ENCODE measurements at regions not wholly inside any gene's neighbourhood (a gene's known extent, or its start where the extent isn't known, plus 50 kb on each side); places are given as distances from the start of the nearest gene placed in this dataset.

DNA sequence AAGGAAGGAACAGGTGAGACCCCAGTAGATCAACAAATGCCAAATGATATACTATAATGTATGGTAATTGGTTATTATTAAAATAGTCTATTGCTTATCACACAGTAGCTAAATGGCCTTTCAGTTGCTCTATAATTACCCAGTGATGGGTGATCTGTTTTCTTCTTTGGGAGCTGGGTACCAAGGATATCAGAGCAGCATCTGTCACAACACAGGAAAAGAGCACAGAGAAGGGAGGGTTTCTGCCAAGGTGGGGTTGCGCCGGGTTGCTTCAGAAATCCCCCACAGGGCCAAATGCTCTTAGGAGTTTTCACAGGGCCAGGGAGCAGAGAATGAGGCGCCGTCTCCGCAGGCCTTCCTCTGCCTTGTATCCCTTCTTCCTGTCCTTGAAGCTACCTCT is 469.4 kb downstream of the INSC start:
- no peak for DNase-seq (ENCODE audit: low read depth in 2 of 2)

DNA sequence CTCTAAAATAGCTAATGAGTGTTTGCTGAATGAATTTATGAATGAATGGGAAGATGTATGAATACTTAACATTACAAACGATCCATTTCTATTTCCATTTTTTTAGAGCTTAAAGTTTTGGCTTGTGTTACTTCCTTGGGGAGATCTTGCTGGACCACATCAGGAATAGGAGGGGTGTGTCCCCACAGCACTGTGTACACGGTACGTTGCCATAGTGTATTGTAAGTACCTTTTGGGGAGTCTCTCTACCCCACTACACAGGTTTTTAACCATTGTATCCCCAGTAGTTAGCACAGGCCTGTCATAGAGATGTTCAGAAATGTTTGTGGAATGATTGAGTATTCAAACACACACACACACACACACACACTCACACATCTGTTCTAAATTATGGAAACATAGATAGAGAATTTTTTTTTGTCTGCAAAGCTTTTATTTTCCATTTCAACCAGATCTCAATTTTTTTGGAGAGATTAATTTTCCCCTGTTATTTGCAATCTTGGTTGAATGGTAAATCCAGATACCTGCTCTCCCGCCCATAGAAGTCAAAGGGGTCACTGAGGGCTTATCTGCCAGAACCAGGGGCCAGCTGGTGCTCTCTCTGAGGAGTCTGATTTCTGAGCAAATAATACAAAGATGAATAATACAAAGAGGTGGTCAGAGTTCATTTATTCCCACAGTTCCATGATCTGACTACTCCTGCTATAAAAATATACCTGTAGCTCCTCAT is 471.0 kb downstream of the INSC start:
- no peak for DNase-seq (ENCODE audit: low read depth in 2 of 2)

DNA sequence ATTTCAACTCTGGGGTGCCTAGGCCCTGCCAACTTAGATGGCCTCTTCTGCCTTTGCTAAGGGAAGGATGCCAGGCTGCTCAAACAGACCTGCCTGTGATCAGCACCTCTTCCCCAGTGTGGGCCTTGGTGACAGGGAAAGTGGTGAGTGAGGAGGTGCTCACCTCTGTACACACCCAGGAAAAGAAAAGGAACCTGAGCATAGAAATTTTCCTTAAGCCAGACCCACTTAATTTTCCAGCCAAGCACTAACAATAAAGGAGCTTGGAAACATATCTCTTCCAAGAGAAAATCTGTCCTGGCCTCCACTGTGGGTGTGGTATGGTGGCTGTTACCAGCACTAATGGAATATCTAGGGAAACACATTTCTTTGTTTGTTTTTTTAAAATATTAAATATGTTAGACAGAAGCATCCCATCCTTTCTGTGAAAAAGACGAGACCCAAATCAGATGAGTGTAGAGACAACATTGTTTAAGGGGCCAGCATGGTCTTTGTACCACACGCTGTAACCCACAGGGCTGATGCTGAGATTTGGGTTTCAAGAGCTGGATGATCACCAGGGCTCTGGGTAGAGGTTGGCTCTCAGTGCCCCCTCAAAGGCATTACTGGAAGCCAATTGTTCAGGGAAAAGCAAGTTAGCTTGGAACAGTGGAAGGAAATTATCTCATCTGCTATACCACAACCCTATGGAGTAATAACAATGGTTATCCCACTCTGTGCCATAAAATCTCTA is 472.2 kb downstream of the INSC start:
- DNase-seq (ENCODE audit: low read depth in 2 of 2), result no peak

DNA sequence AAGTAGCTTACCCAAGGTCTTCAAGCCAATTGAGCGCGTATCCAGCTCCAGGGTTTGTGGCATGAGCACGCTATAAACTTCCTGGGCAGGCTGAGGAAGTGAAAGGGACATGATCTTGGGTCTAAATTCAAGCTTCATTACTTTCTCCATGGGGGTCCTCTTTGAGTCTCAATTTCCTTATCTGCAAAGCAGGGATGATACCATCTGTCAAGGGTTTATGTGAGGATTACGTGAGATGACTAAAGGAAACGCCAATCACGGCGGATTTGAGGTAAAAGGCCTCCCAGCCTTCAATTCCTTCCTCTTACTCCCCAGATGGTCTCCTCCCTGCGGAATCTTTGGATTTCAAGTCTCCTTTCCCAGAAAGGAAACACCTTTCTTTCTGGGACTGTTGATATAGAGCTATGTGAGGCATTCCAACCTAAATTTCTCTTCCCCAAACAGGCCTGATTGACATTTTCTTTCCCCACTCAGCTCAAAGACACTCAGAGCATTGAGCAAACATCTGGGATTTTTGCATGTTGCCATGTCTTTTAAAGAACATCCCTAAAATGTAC is 474.4 kb downstream of the INSC start:
- no peak for DNase-seq (ENCODE audit: low read depth in 2 of 2)

DNA sequence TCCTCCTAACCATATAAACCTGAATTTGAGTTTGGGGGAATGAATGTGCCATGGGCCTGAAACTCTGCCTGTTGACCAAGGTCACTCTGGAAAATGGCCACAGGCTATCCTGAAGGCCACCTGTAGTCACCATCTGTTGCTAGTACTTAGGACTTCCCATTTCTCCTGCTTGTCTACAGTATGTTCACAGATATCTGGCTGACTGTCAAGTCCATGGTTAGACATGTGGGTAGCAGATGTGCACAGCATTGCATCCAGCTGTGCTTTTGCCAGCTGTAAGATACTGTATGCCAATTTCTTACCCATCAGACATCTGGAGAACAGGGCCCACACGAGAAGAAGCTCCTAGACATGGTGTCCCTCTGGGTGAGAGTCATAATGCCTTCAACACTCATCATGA is 475.4 kb downstream of the INSC start:
- no peak for DNase-seq (ENCODE audit: low read depth in 2 of 2)

DNA sequence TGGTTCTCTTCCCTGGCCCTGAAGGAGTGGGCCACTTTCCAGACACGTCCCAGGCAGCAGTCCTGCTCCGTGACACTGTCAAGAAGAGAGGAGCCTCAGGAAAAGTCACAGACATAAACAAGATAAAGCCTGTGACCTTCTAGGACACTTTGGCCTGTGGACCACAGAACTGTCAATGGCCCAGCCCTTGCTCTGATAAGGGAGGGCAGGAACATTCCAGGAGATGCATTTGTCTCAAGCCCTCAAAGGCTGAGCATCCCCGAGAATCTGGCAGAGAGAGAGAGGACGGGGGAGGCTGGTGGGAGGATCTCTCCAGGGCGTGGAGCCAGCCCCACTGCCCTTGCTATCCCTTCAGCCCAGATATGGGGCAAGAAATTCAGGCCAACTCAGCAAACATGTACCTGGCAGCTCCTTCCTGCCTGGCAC is 476.4 kb downstream of the INSC start:
- no peak for DNase-seq (ENCODE audit: low read depth in 2 of 2)

DNA sequence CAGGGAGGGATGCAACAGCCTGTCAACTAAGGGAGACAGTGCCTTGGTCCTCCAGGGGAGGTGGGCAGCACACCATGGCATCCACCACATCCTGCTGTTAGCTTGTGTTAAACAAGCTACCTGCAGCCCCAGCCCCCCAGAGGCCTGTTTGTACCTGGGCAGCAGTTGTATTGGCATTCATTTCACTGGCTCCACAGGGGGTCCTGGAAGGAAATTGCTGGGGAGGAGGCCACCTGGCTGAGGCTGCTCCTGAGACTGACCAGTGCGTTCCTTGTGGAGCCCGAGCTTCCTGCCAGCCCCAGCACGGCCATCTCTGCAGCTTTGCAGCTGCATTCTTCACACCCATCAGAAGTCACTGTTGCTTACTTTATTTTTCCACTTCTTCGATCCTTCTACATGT is 479.9 kb downstream of the INSC start:
- no peak for DNase-seq (ENCODE audit: low read depth in 2 of 2)

DNA sequence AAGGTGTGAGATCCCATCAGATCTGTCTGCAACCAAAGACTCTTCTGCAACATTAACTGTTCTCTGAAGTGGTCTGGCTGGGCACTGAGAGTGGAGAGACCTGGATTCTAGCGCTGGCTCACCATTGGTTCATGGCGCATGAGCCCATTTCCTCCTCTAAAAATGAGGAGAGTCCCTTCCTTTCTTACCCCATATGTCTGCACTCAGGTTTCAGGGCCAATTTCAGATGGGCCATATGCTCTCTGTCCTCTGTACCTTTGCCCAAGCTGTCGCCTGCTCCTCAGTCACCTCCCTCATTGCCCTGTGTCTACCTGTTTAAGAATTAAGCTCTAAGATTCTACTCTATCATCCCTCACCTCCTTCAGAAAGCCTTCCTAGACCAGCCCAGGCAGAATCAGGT is 484.7 kb downstream of the INSC start:
- DNase-seq (ENCODE audit: low read depth in 2 of 2), result no peak

DNA sequence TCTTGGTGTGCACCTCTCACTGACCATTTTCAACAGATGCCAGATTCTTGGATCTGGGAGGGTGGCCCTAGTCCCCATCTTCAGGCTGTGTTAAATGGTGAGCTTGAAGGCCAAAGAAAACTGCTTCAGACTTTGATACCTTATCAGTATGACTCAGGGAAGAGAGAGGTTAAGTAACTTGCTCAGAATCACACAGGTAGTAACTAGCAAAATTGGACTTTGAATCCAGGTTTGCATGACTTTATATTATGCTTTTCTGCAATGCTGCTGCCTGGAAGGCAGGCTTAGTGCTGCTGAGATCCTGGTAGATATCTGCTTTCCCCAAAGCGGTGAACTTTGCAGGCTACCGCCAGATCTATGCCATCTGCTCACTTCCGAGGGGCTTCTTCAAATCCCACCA is 487.3 kb downstream of the INSC start:
- no peak for DNase-seq (ENCODE audit: low read depth in 2 of 2)

DNA sequence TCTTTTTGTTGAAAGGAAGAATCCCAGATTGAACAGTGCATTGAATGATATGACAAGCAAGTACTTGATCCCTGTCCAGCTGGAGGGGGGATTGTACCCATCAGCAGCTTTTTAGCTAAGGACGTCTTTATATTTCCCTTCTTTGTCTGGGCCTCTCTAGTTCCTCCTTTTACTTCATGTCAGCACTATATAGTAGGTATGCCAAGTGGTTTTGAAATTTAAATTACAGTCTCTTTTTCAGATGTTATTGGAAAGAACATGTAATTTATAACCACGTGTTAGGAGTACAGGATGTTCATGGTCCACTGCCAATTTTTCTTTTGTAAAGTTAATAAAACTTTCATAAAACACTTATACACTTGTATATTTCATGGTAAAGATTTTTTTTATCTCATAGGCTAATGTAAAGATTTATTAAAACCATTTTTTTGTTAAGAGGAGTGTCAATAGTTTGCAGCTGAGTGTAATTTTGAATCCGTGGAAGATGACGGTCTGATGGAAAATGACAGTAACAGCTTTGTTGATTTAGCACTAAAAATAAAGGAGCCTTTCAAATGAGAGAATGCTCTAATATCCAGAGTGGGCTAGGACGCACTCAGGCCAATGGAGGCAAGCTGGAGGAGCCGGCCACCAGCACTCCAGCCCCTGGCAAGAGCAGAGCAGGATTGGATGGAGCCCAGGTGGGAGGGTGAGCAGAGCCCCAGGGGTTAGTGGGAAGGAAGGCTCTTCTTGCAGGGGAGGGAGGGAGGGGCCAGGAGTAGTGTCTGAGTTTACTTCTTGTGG is 488.3 kb downstream of the INSC start:
- no peak for DNase-seq (ENCODE audit: low read depth in 2 of 2)

DNA sequence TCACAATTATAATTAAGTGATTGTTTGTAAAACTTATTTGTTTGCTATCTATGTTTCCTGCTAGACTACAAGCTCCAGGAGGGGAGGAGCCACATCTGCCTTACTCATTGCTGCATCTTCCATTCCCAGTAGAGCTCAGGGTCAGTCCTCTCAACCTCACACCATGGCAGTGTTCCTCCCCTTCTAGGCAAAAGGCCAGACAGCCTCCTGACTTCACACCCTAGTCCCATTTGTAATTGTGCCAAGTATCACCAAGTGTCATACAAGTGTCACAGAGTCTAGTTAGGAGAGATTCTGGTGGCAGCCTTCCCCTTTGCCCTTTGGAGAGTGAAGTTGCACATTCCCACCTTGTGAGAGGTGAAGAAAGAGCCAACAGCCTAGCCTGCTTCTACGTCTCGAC is 490.4 kb downstream of the INSC start:
- DNase-seq (ENCODE audit: low read depth in 2 of 2), result no peak

DNA sequence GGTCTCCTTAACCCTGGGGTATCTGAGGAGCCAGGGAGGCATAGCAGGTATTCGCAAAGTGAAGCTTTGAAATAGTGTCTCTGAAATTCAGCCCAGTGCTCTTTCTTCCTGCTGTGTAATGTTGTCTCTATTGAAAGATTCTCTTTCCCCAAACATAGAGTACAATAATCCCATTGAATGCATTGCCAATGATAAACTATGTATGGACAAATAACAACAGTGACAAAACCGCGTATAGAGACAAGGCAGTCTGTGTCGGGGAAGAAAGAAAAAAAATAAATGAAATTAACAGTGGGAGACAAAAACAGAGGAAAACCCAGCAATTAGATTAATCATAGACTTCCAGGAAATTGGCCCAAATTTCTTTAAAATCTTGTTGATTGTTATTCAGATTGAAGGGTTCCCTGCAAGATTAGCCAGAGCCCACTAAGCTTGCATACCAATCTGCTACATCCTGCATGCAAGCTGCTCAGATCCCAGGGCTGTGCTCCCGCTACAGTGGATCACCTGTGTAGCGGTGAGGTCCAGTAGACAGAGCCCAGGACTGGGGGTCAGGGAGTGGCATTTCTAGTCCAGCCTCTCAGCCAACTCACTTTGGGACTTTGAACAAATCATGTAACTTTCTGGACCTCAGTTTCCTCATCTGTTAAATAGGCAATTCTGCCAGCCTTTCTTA is 492.8 kb downstream of the INSC start:
- DNase-seq (ENCODE audit: low read depth in 2 of 2), result no peak

DNA sequence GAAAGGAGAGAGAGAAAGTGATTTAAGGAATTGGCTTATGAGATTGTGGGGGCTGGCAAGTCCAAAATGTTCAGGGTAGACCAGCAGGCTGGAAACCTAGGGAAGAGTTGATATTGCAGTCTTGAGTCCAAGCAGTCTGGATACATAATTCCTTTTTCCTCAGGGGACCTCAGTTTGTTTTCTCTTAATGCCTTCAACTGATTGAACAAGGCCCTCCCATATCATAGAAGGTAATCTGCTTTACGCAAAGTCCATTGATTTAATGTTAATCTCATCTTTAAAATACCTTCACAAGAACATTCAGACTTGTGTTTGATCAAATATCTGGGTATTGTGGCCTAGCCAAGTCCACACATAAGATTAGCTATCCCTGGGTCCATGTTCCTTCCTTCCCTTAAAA is 494.7 kb downstream of the INSC start:
- no peak for DNase-seq (ENCODE audit: low read depth in 2 of 2)

DNA sequence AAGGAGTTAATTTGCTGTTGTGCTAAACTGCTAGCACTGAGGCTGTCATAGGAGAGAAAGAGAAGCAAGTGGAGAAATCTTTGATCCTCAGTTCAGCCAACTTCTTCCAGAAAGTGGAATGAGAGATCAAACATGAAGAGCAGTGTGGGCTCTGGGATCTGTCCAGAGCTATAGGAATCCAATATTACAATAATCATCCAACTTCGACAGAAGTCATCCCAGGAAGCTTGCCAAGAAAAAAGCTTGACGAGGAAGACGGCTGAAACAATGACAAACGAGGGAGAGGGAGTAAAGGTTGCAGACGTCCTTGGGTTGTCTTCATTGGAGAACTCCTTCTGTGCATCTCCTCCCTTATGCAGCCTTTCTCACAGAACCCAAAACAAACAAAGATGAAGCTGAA is 496.2 kb downstream of the INSC start:
- no peak for DNase-seq (ENCODE audit: low read depth in 2 of 2)

DNA sequence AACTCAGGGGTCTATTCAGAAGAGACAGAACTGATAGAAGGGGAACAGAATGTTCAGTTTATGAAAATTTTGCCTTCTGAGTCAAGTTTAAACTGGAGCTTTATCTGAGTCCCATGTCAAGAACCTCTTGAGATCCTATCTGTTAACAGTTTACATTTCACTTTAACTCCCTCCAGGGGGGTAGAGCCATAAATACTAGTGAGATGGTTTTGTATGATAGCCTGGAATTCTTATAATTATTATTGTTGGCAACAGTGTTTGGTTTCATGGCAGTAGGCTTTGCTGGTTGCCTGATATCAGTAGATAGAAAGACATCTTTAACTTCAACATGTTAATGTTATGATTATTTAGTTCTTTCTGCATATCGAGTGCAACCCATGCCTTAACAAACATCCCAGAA is 498.5 kb downstream of the INSC start:
- no peak for DNase-seq (ENCODE audit: low read depth in 2 of 2)

DNA sequence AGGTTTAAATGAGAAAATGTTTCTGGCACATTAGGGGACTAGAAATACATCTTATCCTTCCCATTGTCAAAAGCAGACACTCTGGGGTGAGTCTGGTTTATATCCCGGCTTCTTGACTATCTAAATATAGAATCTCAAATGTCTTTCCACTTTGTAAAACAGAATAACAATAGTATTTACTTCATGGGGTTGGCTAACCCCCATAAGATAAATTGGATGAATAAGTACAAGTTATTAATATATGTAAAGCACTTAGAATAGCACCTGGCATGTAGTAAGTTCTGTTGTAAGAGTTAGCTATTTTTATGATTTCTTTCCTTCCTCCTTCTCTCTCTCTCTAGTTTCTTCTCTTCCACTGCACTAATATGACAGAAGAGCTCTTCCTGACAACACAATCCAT is 499.1 kb downstream of the INSC start:
- no peak for DNase-seq (ENCODE audit: low read depth in 2 of 2)

DNA sequence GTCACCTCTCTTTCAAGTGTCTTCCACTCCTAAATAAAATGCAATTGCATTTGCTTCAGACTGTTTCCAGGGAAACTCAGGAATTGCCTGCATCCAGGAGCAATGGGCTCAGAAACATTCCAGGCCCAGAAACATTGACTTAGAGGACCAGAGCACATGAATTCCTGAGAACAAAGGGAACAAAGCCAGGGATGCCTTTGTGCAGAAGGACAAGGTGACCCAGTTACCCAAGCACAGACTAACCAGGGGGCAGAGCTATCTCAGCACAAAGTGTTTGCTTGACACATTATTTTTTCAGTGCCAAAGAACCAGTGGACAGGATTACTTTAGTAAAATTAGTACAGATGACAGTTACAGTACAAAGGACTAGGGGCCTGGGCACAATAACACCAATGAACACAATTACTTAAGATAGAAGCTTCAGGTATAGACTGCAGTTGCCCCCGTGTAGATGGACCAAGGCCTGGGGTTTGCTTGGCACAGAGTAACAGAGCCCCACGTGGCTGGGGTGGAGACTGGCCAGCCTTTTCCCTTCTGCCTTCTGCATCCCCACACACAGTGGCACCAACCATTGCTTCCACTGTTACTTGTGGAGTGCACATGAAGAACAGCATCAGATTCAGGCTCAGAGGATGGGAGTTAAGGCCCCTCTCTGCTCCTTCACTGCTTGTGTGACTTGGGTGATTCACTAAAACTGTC is 500.8 kb downstream of the INSC start:
- no peak for DNase-seq (ENCODE audit: low read depth in 2 of 2)

DNA sequence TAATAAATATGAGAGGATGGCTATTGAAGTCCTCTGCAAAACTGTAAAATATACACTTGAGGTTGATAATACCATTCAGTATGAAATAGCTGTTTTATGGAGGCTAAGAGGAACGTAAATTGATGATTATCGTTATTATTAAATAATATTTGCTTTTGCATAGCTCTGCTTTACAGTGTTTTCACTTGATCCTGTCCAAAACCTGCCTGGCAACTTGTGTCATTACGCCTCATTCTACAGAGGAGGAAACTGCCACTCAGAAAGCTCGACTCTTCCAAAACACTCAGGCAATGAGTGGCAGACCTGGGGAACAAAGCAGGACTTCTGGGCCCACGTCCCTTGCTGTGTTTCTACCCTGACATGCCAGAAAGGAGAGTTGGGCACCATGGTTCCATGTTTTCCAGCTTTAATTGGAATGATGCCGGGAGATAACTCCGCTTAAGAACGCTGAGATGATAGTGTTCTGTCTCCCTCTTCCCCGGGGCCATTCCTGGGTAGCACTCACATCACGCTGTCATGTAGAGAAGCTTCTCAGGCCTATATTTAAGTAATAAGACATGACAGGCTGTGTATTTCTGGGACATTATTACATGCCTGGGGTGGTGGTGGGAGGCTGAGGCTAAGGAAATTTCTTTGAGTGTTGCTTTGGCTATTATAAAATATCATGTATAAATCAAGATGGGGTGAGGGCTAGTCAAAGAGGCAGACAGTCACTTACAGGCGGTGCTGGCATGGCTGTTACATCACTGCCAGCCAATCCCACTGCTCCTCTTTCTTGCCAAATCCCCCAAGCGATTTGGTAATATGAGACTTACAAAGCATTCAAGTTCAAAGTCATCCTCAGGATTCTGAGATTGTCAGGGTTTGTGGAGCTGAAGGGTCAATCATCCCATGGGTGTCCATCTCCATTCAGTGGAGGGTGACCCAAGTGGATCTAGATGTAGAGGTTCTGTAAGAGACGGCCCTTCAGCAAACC is 501.7 kb downstream of the INSC start:
- no peak for DNase-seq (ENCODE audit: low read depth in 2 of 2)

DNA sequence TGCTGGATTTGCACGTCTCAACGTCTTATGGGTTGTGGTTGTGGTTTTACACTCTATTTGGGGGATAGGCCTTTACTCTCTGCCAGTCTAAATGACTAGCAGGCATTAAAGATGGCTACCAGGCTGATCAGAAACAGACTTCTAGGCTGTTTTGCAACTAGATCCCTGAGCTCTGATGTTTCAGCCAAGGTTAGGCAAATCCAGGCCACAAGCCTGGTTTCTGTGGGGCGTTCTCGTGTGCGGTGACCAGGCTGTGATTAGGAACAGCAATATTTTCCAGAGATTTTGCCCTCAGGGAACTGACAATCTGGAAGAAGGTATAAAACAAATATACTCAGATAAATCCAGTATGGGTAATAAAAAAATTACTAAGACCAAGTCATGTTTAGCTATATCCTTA is 502.4 kb downstream of the INSC start:
- no peak for DNase-seq (ENCODE audit: low read depth in 2 of 2)

DNA sequence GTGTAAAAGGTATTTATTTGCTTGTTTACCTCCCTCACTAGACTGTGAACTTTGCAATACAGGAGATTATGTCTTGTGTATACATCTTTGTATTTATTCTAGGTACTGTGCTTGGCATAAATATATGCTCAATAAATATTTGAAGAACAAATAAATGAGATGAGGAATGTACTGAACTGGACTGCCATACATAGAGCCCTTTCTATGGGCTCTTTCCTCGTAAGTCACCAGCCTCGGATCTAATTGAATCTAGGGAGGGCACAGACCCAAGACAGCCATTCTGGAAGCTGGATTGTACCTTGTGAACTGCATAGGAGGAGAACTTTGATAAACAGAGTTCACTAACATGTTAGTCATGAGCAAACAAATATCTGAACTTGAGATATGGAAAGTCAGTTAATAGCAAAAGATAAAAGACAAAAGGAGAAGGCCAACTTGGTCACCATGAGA is 503.9 kb downstream of the INSC start:
- DNase-seq (ENCODE audit: low read depth in 2 of 2), result no peak

Measured in stimulated activated CD8-positive, alpha-beta memory T cell treated with anti-CD3 and anti-CD28 coated beads, Interleukin-15, amount 100 ng/mL, for 48 hours (primary cell).